ENCODE measurements at regions not wholly inside any gene's neighbourhood (a gene's known extent, or its start where the extent isn't known, plus 50 kb on each side); places are given as distances from the start of the nearest gene placed in this dataset.

DNA sequence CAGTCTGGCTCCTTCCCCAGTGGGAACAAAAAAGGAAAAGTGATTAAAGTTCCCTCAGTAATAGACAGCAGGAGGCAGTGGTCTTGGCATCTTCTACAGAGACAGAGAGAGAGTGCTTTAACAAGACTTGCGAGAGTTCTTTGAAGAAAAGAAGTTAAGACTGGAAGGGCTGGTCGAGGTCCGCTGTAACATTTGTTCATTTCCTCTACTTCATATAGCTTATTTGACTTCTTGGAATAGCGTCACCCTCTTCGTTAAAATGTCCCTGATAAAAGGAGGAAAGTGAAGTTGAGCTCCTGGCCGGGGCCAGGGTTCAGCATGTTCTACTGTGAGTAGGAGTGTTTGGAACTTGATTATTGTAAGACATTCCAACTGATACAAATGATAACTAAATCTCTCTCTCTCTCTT, 179.8 kb downstream of the SLIT2 start:
- no peak for TF ChIP-seq POLR2A (IDR thresholded peaks at IDR 0.05)
- TF ChIP-seq, protein P1, sequence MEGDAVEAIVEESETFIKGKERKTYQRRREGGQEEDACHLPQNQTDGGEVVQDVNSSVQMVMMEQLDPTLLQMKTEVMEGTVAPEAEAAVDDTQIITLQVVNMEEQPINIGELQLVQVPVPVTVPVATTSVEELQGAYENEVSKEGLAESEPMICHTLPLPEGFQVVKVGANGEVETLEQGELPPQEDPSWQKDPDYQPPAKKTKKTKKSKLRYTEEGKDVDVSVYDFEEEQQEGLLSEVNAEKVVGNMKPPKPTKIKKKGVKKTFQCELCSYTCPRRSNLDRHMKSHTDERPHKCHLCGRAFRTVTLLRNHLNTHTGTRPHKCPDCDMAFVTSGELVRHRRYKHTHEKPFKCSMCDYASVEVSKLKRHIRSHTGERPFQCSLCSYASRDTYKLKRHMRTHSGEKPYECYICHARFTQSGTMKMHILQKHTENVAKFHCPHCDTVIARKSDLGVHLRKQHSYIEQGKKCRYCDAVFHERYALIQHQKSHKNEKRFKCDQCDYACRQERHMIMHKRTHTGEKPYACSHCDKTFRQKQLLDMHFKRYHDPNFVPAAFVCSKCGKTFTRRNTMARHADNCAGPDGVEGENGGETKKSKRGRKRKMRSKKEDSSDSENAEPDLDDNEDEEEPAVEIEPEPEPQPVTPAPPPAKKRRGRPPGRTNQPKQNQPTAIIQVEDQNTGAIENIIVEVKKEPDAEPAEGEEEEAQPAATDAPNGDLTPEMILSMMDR (IDR thresholded peaks at IDR 0.05): no peak
- DNase-seq: no peak
- Histone ChIP-seq H3K36me3 (replicated peaks in 1 of 2) (no peaks in the 10 kb centered on the region), H3K27me3 (no peaks in the 10 kb centered on the region), H3K4me3 (peak overlapping the region in 1 of 4 donors; percentile 4), H3K9me3 (replicated peaks in 1 of 3) (no peaks in the 10 kb centered on the region), H3K27ac (peak overlapping the region in 2 of 5 donors; percentile 34 to 37), H3K4me1 (replicated peaks in 1 of 2) (peaks cover 5 to 11% of the 10 kb centered on the region in 2 donors)
- WGBS, 4 donors: 67 to 78% (median 74%) methylated on average over 6 of the region's 6 CpGs
- intact Hi-C loops (cut with DNase I): no loop called here

DNA sequence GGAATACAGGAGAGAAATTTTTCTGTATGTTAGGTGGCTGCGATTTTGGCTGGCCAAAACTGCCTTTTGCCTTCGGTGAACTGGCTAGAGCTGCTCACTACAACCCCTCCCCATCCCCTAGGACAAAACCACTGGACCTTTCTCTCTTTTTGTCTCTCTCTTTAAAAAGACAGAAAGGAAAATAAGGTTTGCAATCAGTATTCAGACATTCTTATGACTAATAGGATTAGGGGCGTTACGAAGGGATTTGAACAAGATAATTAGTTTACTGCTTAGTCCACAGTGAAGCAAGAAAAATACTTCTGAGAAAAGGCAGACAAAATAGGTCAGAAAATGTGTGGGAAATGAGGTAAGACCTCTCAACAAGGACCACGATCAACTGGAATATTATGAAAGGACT, 180.4 kb downstream of the SLIT2 start:
- intact Hi-C loops (cut with DNase I): no loop called here
- DNase-seq: no peak
- Histone ChIP-seq H3K4me3 (peak overlapping the region in 1 of 4 donors; percentile 20), H3K36me3 (replicated peaks in 1 of 2) (no peaks in the 10 kb centered on the region), H3K27ac (peak overlapping the region in 2 of 5 donors; percentile 34 to 37), H3K4me1 (replicated peaks in 1 of 2) (peaks cover 5 to 11% of the 10 kb centered on the region in 2 donors), H3K9me3 (replicated peaks in 1 of 3) (no peaks in the 10 kb centered on the region), H3K27me3 (no peaks in the 10 kb centered on the region)
- no peak for TF ChIP-seq POLR2A (IDR thresholded peaks at IDR 0.05)
- TF ChIP-seq, protein P1 (IDR thresholded peaks at IDR 0.05): no peak
- WGBS, 4 donors: 40 to 66% (median 48%) methylated on average over 5 of the region's 5 CpGs

DNA sequence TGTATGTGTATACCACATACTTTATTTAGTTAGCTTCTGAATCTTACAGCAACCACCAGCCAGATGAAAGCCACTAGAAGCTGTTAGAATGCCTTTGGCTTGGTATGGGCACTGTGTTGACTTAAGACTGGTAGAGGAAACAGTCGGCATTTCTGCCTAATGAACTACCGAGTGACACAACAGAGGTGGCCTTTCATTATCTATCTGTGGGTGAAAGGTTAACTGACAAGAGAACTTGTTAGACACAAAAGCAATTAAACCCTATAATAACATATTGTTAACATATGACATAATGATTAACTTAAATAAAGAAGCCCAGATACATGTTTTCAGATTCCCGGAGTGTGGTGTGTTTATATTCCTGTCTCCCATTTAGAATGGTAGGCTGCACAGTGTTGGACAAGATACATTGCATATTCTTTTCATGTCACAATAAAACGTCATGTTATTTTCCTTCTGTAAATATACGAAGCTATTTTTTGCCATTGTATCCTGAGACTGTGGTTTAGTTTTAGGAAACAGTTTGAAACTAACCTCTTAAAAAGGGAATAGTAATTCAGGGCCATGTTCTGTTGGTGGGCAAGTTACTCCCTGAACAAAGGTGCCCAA, 181.5 kb downstream of the SLIT2 start:
- Histone ChIP-seq H3K4me3 (no peak overlapping the region), H3K9me3 (replicated peaks in 1 of 3) (no peaks in the 10 kb centered on the region), H3K36me3 (replicated peaks in 1 of 2) (no peaks in the 10 kb centered on the region), H3K4me1 (replicated peaks in 1 of 2) (peaks cover 5 to 11% of the 10 kb centered on the region in 2 donors), H3K27ac (no peak overlapping the region), H3K27me3 (no peaks in the 10 kb centered on the region)
- no peak for TF ChIP-seq POLR2A (IDR thresholded peaks at IDR 0.05)
- TF ChIP-seq, protein P1 (IDR thresholded peaks at IDR 0.05): no peak
- no peak for DNase-seq
- WGBS, 4 donors: 65 to 72% (median 71%) methylated on average over 5 of the region's 5 CpGs
- intact Hi-C loops (cut with DNase I): no loop called here

DNA sequence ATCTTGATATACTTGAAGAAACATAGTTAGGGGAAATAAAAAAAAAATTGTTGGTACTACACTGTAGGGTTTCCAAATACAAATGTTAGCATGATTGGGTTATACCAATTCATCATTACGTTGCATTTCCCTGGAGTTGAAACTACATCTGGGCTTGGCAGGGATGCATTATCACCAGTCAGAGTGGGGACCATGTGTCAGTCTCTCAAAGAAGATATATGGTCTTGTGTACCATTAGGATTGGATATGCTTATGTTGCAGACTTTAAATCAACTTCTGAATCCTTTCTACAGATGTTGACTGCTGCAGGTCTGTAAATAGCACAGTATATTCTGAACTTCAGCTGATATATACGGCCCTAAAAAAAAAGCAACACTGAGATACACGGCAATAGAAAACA, 188.5 kb downstream of the SLIT2 start:
- 86 to 93% (median 90%) methylated on average over 3 of the region's 3 CpGs for WGBS, 4 donors

More for the DNA sequence above, 188.5 kb downstream of the SLIT2 start:
- Histone ChIP-seq H3K4me3 (no peak overlapping the region), H3K9me3 (replicated peaks in 1 of 3) (no peaks in the 10 kb centered on the region), H3K36me3 (replicated peaks in 1 of 2) (no peaks in the 10 kb centered on the region), H3K27ac (no peak overlapping the region), H3K4me1 (replicated peaks in 1 of 2) (peaks cover 5 to 21% of the 10 kb centered on the region in 2 donors), H3K27me3 (no peaks in the 10 kb centered on the region)
- TF ChIP-seq, protein P1 (IDR thresholded peaks at IDR 0.05): no peak
- TF ChIP-seq POLR2A (IDR thresholded peaks at IDR 0.05): no peak
- intact Hi-C loops (cut with DNase I): no loop called here
- no peak for DNase-seq
